ENCODE measurements at regions not wholly inside any gene's neighbourhood (a gene's known extent, or its start where the extent isn't known, plus 50 kb on each side); places are given as distances from the start of the nearest gene placed in this dataset.

DNA sequence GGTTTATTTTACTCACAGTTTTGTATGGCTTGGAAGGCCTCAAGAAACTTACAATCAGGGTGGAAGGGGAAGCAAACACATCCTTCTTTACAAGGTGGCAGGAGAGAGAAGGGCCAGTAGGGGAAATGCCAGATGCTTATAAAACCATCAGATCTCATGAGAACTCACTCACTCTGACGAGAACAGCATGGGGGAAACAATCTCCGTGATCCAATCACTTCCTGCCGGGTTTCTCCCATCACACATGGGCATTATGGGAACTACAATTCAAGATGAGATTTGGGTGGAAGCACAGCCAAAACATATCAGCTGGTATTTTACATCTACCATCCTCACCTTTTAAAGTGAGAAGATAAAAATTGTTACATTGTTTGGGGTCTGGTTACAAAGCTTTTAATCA lies 427.9 kb upstream of the CDH7 start:
- no peak overlapping the region for H3K9ac ChIP-seq (ENCODE audit: low read depth, low read length)
- no peaks in the 10 kb centered on the region for H4K20me1 ChIP-seq (ENCODE audit: insufficient read depth, low read length)
- no peak for ATAC-seq (ENCODE audit: insufficient read depth, low read depth)
- TF ChIP-seq, protein P1, sequence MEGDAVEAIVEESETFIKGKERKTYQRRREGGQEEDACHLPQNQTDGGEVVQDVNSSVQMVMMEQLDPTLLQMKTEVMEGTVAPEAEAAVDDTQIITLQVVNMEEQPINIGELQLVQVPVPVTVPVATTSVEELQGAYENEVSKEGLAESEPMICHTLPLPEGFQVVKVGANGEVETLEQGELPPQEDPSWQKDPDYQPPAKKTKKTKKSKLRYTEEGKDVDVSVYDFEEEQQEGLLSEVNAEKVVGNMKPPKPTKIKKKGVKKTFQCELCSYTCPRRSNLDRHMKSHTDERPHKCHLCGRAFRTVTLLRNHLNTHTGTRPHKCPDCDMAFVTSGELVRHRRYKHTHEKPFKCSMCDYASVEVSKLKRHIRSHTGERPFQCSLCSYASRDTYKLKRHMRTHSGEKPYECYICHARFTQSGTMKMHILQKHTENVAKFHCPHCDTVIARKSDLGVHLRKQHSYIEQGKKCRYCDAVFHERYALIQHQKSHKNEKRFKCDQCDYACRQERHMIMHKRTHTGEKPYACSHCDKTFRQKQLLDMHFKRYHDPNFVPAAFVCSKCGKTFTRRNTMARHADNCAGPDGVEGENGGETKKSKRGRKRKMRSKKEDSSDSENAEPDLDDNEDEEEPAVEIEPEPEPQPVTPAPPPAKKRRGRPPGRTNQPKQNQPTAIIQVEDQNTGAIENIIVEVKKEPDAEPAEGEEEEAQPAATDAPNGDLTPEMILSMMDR (IDR thresholded peaks at IDR 0.05; ENCODE audit: borderline replicate concordance, extremely low read depth, low read length, poor library complexity, severe bottlenecking): no peak
- no peak for TF ChIP-seq EZH2 (IDR thresholded peaks at IDR 0.05; ENCODE audit: borderline replicate concordance, low read depth, low read length, severe bottlenecking)
- no peaks in the 10 kb centered on the region for H3K4me1 ChIP-seq (ENCODE audit: insufficient read depth, low read length)
- no peaks in the 10 kb centered on the region for H3K27me3 ChIP-seq (ENCODE audit: insufficient read depth, low read length, poor library complexity)
- H3K79me2 ChIP-seq (ENCODE audit: insufficient read depth, low read length): no peaks in the 10 kb centered on the region
- no peaks in the 10 kb centered on the region for H3K36me3 ChIP-seq (ENCODE audit: insufficient read depth, low read length)
- DNase-seq: no peak
- H3K27ac ChIP-seq (ENCODE audit: low read length): no peak overlapping the region
- H3K4me2 ChIP-seq (ENCODE audit: insufficient read depth, low read length): no peak overlapping the region
- no peaks in the 10 kb centered on the region for H3K9me3 ChIP-seq (ENCODE audit: insufficient read depth, low read length, severe bottlenecking)
- H2AFZ ChIP-seq (ENCODE audit: low read depth, low read length): no peak overlapping the region
- H3K4me3 ChIP-seq (ENCODE audit: low read depth in 1 of 2, low read length in 2 of 2): no peak overlapping the region

DNA sequence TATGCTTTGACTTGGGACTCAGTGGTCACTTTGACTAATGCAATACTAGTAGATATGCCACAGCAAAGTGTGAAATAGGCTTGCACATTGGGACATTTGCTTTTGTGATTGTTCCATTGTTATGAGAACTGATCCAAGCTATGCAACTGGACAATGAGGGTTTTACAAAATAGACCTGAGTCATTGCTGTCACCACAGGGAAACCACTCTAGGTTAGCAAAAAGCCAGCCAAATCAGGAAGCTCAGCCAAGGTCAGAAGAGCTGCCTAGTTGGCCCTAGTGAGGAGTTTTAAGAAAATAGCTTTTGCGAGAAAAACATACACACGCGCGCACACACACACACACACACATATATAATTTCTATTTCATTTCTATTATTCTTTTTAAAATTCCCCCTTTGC lies 452.4 kb upstream of the CDH7 start:
- no peak overlapping the region for H2AFZ ChIP-seq (ENCODE audit: low read depth, low read length)
- H3K9me3 ChIP-seq (ENCODE audit: insufficient read depth, low read length, severe bottlenecking): no peaks in the 10 kb centered on the region
- H3K27me3 ChIP-seq (ENCODE audit: insufficient read depth, low read length, poor library complexity): no peaks in the 10 kb centered on the region
- H3K4me1 ChIP-seq (ENCODE audit: insufficient read depth, low read length): no peaks in the 10 kb centered on the region
- H3K9ac ChIP-seq (ENCODE audit: low read depth, low read length): no peak overlapping the region
- DNase-seq (no peak), ATAC-seq (ENCODE audit: insufficient read depth, low read depth) (no peak)
- TF ChIP-seq, protein P1 (IDR thresholded peaks at IDR 0.05; ENCODE audit: borderline replicate concordance, extremely low read depth, low read length, poor library complexity, severe bottlenecking): no peak
- no peak for TF ChIP-seq EZH2 (IDR thresholded peaks at IDR 0.05; ENCODE audit: borderline replicate concordance, low read depth, low read length, severe bottlenecking)
- no peaks in the 10 kb centered on the region for H3K79me2 ChIP-seq (ENCODE audit: insufficient read depth, low read length)
- no peaks in the 10 kb centered on the region for H3K36me3 ChIP-seq (ENCODE audit: insufficient read depth, low read length)
- no peaks in the 10 kb centered on the region for H4K20me1 ChIP-seq (ENCODE audit: insufficient read depth, low read length)
- no peak overlapping the region for H3K4me2 ChIP-seq (ENCODE audit: insufficient read depth, low read length)
- no peak overlapping the region for H3K4me3 ChIP-seq (ENCODE audit: low read depth in 1 of 2, low read length in 2 of 2)
- no peak overlapping the region for H3K27ac ChIP-seq (ENCODE audit: low read length)

DNA sequence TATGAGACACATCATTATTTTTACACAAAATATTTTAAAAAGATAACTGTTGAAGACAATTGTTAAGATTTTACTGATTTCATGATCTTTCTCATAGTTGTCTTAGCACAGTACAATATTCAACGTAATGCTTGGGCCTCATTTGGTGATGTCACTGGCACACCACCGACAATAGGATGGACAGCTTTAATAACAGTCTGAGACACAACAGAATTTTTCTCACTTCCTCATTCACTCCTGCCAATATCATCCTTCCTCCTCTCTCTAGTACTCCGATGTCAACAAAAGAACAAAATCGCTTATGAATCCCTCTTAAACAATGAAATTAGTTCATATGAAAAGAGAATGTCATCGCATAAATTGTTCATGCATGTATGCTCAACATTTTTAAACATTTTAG lies 461.9 kb upstream of the CDH7 start:
- TF ChIP-seq, protein P1 (IDR thresholded peaks at IDR 0.05; ENCODE audit: borderline replicate concordance, extremely low read depth, low read length, poor library complexity, severe bottlenecking): no peak
- TF ChIP-seq EZH2 (IDR thresholded peaks at IDR 0.05; ENCODE audit: borderline replicate concordance, low read depth, low read length, severe bottlenecking): no peak
- Histone ChIP-seq H3K4me3 (ENCODE audit: low read depth in 1 of 2, low read length in 2 of 2) (no peak overlapping the region), H3K4me1 (ENCODE audit: insufficient read depth, low read length) (no peaks in the 10 kb centered on the region), H3K9me3 (ENCODE audit: insufficient read depth, low read length, severe bottlenecking) (no peaks in the 10 kb centered on the region), H3K79me2 (ENCODE audit: insufficient read depth, low read length) (no peaks in the 10 kb centered on the region), H3K27ac (ENCODE audit: low read length) (no peak overlapping the region), H3K4me2 (ENCODE audit: insufficient read depth, low read length) (no peak overlapping the region), H3K9ac (ENCODE audit: low read depth, low read length) (no peak overlapping the region), H3K36me3 (ENCODE audit: insufficient read depth, low read length) (no peaks in the 10 kb centered on the region), H2AFZ (ENCODE audit: low read depth, low read length) (no peak overlapping the region), H4K20me1 (ENCODE audit: insufficient read depth, low read length) (no peaks in the 10 kb centered on the region), H3K27me3 (ENCODE audit: insufficient read depth, low read length, poor library complexity) (no peaks in the 10 kb centered on the region)
- DNase-seq (no peak), ATAC-seq (ENCODE audit: insufficient read depth, low read depth) (no peak)

DNA sequence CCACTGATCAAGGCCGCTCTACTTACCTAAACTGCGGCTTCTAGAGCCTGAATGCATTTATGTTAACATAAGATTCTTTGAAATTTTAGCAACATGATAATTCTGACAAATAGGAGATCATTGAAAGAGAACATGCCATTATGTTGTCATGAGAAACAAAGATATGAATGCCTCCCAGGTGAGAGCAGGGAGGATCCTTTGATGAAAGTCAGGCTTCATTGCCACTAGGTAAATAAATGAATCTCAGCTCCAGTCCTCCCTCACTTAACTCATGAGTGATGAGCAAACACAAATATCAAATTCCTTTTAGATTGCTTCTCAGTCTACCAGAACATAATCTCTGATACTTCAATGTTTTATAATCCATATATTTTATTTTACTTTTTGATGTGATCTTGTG lies 463.2 kb upstream of the CDH7 start:
- DNase-seq (no peak), ATAC-seq (ENCODE audit: insufficient read depth, low read depth) (no peak)
- Histone ChIP-seq H3K4me2 (ENCODE audit: insufficient read depth, low read length) (no peak overlapping the region), H3K27ac (ENCODE audit: low read length) (no peak overlapping the region), H2AFZ (ENCODE audit: low read depth, low read length) (no peak overlapping the region), H3K79me2 (ENCODE audit: insufficient read depth, low read length) (no peaks in the 10 kb centered on the region), H3K9me3 (ENCODE audit: insufficient read depth, low read length, severe bottlenecking) (no peaks in the 10 kb centered on the region), H3K4me1 (ENCODE audit: insufficient read depth, low read length) (no peaks in the 10 kb centered on the region), H3K36me3 (ENCODE audit: insufficient read depth, low read length) (no peaks in the 10 kb centered on the region), H3K9ac (ENCODE audit: low read depth, low read length) (no peak overlapping the region), H3K4me3 (ENCODE audit: low read depth in 1 of 2, low read length in 2 of 2) (no peak overlapping the region), H4K20me1 (ENCODE audit: insufficient read depth, low read length) (no peaks in the 10 kb centered on the region), H3K27me3 (ENCODE audit: insufficient read depth, low read length, poor library complexity) (no peaks in the 10 kb centered on the region)
- no peak for TF ChIP-seq EZH2 (IDR thresholded peaks at IDR 0.05; ENCODE audit: borderline replicate concordance, low read depth, low read length, severe bottlenecking)
- TF ChIP-seq, protein P1 (IDR thresholded peaks at IDR 0.05; ENCODE audit: borderline replicate concordance, extremely low read depth, low read length, poor library complexity, severe bottlenecking): no peak

Measured in DND-41 (cell line).